K562 (cell line): ENCODE measurements at regions not wholly inside any gene's neighbourhood (a gene's known extent, or its start where the extent isn't known, plus 50 kb on each side); places are given as distances from the start of the nearest gene placed in this dataset.

Source experiments
- HNRNPUL1 ChIP-seq: fragments of 200-400 bp; formaldehyde crosslinking; IDR thresholded peaks from 2 replicates; pipeline ENCODE4 v1.6.1; 2017; ENCODE audit warnings: low read length
- ZNF121 ChIP-seq: sonication (generic); formaldehyde crosslinking; conservative IDR thresholded peaks from 2 replicates; pipeline ENCODE4 v1.8.0; 2022; ENCODE audit warnings: missing genetic modification reagents

DNA sequence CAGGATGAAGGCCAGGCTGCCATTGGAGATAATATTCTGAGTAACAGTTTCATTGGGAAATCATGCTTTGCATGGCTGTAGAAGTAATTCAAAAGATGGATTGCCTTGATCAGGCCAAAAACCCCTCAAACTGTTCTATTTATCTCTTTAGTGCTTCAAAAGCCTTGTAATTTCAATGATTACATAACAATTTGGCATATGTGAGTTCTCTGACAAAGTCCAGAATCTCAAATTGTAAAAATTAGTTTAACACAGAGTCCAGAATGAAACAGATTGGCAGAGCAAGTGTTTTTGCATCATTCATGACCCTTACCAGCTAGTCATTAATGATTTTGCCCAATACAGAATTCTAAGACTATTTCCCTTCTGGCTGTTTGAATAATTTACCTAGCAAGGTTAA is 347.3 kb downstream of the SPRY1 start:
- TF ChIP-seq HNRNPUL1, result no peak
- TF ChIP-seq ZNF121 (CRISPR knock-in tag), result no peak
